ENCODE measurements at regions not wholly inside any gene's neighbourhood (a gene's known extent, or its start where the extent isn't known, plus 50 kb on each side); places are given as distances from the start of the nearest gene placed in this dataset.

DNA sequence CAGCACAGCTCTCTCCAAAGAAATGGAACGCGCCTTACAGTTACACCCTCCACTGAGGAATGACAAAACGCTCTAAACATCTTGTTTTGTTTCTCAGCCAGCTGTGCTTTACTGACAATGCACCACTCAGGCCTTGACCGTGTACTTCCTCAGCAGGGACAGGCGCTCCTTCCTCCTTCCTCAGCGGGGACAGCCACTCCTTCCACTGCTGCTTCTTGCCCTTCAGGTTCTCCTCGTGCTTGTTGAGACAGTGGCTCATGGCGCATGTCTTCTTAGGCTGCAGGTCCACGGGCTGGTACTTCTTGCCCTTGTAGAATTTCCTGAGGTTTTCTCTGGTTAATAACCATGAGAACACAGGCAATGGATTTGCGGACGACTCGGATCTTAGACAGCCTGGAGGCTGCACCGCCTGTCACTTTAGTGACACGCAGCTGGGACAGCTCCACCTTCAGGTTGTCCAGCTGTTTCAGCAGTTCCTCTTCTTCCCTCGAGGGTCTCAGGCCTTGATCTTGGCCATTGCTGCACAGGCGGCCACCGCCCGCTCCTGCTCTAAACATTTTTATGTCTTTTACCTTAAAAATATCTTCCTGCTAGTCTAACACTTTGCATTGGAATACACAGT, 613.8 kb downstream of the BRD1 start:
- no peaks in the 10 kb centered on the region for H3K36me3 ChIP-seq (replicated peaks; ENCODE audit: insufficient read depth, low read length)
- H4K20me1 ChIP-seq (ENCODE audit: insufficient read depth, low read length), result no peaks in the 10 kb centered on the region
- H3K9me2 ChIP-seq (replicated peaks; ENCODE audit: insufficient read depth, low read length), result no peaks in the 10 kb centered on the region
- H3K27ac ChIP-seq (ENCODE audit: low read length), result no peak overlapping the region
- no peaks in the 10 kb centered on the region for H3K79me2 ChIP-seq (ENCODE audit: low read length)
- no peaks in the 10 kb centered on the region for H3F3A ChIP-seq (ENCODE audit: insufficient read depth, low read length)
- TF ChIP-seq EZH2phosphoT487 (IDR thresholded peaks at IDR 0.05; ENCODE audit: low read length) (no peak), CTCF (IDR thresholded peaks at IDR 0.05; ENCODE audit: low read length) (no peak), EZH2 (optimal IDR thresholded peaks at IDR 0.05; ENCODE audit: low read depth, low read length) (no peak)
- no peak overlapping the region for H3K9ac ChIP-seq (ENCODE audit: low read length)
- no peak overlapping the region for H3K4me3 ChIP-seq (ENCODE audit: low read length)
- no peak overlapping the region for H2AFZ ChIP-seq (ENCODE audit: low read length)
- H3K27me3 ChIP-seq (replicated peaks; ENCODE audit: insufficient read depth, low read length), result peaks cover 53% of the 10 kb centered on the region
- H3K4me2 ChIP-seq (ENCODE audit: low read depth, low read length), result no peak overlapping the region
- no peaks in the 10 kb centered on the region for H3K4me1 ChIP-seq (ENCODE audit: low read length)
- DNase-seq, result no peak
- no peaks in the 10 kb centered on the region for H3K9me3 ChIP-seq (replicated peaks; ENCODE audit: insufficient read depth, low read length)

GRCh38 chr22:49212466-49212865, 615.2 kb downstream of the BRD1 start:
- H3K4me1 ChIP-seq (ENCODE audit: low read length), result no peaks in the 10 kb centered on the region
- no peaks in the 10 kb centered on the region for H4K20me1 ChIP-seq (ENCODE audit: insufficient read depth, low read length)
- no peaks in the 10 kb centered on the region for H3K79me2 ChIP-seq (ENCODE audit: low read length)
- H3K9me3 ChIP-seq (replicated peaks; ENCODE audit: insufficient read depth, low read length), result no peaks in the 10 kb centered on the region
- no peaks in the 10 kb centered on the region for H3K36me3 ChIP-seq (replicated peaks; ENCODE audit: insufficient read depth, low read length)
- H3K27me3 ChIP-seq (replicated peaks; ENCODE audit: insufficient read depth, low read length), result peaks cover 50% of the 10 kb centered on the region
- no peak overlapping the region for H2AFZ ChIP-seq (ENCODE audit: low read length)
- no peak overlapping the region for H3K4me2 ChIP-seq (ENCODE audit: low read depth, low read length)
- DNase-seq, result no peak
- no peak overlapping the region for H3K27ac ChIP-seq (ENCODE audit: low read length)
- no peaks in the 10 kb centered on the region for H3K9me2 ChIP-seq (replicated peaks; ENCODE audit: insufficient read depth, low read length)
- no peaks in the 10 kb centered on the region for H3F3A ChIP-seq (ENCODE audit: insufficient read depth, low read length)
- TF ChIP-seq EZH2phosphoT487 (IDR thresholded peaks at IDR 0.05; ENCODE audit: low read length) (no peak), CTCF (IDR thresholded peaks at IDR 0.05; ENCODE audit: low read length) (no peak), EZH2 (optimal IDR thresholded peaks at IDR 0.05; ENCODE audit: low read depth, low read length) (no peak)
- no peak overlapping the region for H3K4me3 ChIP-seq (ENCODE audit: low read length)
- H3K9ac ChIP-seq (ENCODE audit: low read length), result no peak overlapping the region

- H3K27me3 ChIP-seq (replicated peaks; ENCODE audit: insufficient read depth, low read length), result peaks cover 48% of the 10 kb centered on the region
- no peaks in the 10 kb centered on the region for H4K20me1 ChIP-seq (ENCODE audit: insufficient read depth, low read length)
- TF ChIP-seq CTCF (IDR thresholded peaks at IDR 0.05; ENCODE audit: low read length) (no peak), EZH2 (optimal IDR thresholded peaks at IDR 0.05; ENCODE audit: low read depth, low read length) (no peak), EZH2phosphoT487 (IDR thresholded peaks at IDR 0.05; ENCODE audit: low read length) (no peak)
- no peaks in the 10 kb centered on the region for H3K36me3 ChIP-seq (replicated peaks; ENCODE audit: insufficient read depth, low read length)
- H3K4me1 ChIP-seq (ENCODE audit: low read length), result no peaks in the 10 kb centered on the region
- H3F3A ChIP-seq (ENCODE audit: insufficient read depth, low read length), result no peaks in the 10 kb centered on the region
- H2AFZ ChIP-seq (ENCODE audit: low read length), result no peak overlapping the region
- no peak overlapping the region for H3K27ac ChIP-seq (ENCODE audit: low read length)
- H3K4me3 ChIP-seq (ENCODE audit: low read length), result no peak overlapping the region
- no peak overlapping the region for H3K4me2 ChIP-seq (ENCODE audit: low read depth, low read length)
- no peaks in the 10 kb centered on the region for H3K9me3 ChIP-seq (replicated peaks; ENCODE audit: insufficient read depth, low read length)
- H3K9me2 ChIP-seq (replicated peaks; ENCODE audit: insufficient read depth, low read length), result no peaks in the 10 kb centered on the region
- no peak for DNase-seq
- no peaks in the 10 kb centered on the region for H3K79me2 ChIP-seq (ENCODE audit: low read length)
- no peak overlapping the region for H3K9ac ChIP-seq (ENCODE audit: low read length)
These were observed 615.7 kb downstream of the BRD1 start for GRCh38 chr22:49212002-49212401.

Measured in MM.1S (cell line).